NCI-H526 (cell line): ENCODE measurements at regions not wholly inside any gene's neighbourhood (a gene's known extent, or its start where the extent isn't known, plus 50 kb on each side); places are given as distances from the start of the nearest gene placed in this dataset.
A peak's percentile ranks its signal among the peaks of the same experiment; 100 is the strongest.

Experiments used
- DNase-seq, 2 experiments: peaks; one replicate each; lab custom pipeline; 2025; lab: John Stamatoyannopoulos, UW

DNA sequence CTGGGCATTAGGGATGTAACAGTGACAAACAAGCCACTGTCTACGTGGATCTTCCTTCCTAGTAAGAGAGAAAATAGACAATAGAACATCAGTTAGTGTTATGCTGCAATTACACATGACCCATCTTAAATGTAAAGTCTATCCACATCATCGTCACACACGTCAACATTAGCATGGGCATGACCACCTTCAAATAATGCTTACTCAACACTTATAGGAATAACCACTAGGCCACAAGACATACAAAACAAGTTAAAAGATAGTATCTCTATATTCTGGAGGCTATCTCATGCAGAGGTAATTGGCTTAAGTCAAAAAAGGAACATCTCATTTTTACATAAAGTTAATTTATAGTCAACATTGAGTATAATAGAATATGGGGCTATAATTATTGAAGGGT is 156.5 kb downstream of the MOXD1 start:
- DNase-seq = no peak

DNA sequence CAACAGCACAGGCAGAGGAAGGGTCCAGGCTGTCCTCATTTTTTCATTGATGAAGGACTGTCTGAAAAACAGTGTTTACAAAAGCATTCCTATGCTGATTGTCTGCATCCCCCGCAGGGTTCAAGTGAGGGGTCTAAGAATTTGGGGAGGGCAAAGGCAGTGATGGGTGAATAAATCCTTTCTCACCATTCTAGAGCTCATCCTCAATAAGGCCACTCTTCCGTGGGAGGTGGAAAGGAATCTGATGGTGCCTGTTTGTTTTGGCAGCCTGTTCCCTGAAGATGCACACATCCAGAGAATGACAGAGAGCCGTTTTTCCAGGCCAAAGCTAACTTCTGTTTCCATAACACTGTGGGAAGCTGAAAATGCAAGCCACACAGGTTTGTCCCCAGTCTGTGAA is 164.5 kb downstream of the MOXD1 start:
- DNase-seq = no peak

DNA sequence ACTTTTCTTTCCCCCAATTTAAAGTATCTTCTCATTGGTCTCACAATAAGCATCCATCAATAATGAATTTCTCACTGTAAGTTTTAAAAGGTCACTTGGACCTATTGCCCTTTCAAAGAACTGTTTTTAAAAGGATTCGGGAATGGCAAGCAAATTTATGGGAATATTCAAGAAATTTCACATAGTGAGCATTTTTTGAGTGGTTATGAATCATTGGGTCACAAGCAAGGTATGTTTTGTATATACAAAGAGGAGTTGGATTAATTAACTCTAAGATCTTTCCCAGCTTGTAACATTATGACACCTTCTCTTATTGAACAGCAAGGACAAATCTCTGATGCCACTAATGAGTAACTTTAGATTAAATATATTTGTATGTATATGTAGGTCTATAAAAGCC is 165.0 kb downstream of the MOXD1 start:
- DNase-seq = no peak

DNA sequence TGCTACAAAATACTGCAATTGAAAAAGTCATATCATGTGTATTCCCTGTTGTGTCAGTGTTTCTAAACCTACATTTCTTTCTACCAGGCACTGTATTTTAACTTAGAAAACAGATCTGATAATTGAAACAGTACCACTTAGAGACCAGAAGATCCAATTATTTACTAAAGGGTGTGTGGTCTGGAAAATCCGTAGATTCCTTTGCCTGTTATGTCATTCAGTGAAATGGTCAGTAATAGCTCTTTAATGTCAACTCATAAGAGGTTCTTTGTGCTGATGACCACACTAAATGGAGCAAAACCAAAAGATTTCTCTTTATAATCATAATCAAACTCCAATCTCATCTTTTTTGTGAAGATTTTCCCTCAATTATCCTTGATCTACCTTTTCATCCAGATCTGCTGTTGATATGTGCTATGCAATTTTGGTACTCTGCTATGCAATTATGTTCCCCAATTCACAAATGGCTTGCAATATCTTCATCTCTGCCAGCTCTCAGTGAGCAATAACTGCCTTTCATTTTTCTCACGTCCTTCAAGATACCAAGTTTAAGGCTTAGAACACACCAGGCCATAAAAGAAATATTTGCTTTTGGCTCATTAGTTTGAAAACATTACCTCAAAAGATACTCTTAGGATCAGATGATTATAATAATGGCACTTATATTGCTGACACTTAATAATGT is 165.5 kb downstream of the MOXD1 start:
- no peak for DNase-seq

DNA sequence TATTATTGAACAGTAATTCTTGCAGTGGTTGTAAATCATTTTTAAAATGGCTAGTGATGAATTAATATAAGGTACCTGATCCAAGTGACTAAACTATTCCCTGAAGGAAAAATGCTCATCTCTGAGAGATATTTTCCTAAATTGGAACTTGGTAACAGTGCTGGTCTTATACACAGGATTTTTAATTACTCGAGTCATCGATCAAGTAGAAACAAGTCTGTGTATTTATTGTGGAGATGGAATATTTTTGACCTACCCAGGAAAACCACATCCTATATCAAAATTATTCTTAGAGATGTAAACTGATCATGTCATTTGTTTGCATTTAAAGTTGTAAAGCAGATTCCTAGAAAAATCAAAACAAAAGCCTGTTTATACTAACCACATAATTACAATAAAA is 166.9 kb downstream of the MOXD1 start:
- DNase-seq = no peak

DNA sequence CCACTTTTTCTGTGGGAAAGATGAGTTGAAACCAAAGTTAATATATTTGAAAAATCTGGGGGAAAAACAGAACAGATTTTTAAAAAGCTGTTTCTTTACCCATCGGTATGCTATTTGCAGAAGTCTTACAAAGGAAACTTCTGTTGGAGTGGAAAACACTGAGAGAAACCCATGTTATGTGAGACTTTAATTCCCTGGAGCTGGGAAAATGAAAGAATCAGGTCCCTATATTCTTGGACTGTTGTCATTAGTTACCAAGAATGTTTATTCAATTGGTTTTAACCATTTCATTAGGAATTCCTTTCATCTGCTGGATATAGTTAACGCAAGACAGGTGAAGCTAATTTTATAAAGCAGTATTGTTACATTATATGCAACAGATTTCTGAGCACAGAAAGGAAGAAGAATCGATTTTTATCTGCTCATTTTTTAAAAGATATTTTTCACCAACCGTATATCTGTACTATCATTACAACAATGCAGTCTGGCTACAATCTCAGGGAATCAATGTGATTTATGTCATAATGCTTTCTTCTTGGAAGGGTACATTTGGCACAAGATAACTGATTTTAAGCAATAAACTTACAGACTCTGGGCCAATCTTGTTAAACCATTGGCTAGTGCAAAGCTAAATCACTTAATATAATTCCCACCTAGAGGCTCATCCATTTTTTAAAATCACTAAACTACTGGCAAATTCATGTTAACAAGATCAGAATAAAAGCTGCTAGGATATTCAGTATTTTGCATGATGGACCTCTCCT is 170.0 kb downstream of the MOXD1 start:
- no peak for DNase-seq

DNA sequence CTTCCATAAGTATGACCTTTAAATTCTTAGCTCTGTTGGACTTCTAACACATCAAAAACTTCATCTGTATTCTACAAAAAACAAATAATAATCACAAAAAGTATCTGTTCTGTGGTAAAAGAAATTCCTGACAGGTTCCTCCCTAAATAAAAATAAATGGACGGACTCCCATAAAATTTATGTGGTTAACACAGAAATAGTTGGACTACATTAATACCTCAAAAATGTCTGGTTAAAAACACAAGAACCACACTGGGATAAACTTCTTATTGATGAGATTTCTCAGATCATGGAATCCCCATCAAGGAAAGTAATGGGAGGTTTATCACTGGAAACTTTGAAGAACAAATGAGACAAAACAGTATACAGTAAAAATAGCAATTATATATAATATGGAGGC is 172.4 kb downstream of the MOXD1 start:
- no peak for DNase-seq

DNA sequence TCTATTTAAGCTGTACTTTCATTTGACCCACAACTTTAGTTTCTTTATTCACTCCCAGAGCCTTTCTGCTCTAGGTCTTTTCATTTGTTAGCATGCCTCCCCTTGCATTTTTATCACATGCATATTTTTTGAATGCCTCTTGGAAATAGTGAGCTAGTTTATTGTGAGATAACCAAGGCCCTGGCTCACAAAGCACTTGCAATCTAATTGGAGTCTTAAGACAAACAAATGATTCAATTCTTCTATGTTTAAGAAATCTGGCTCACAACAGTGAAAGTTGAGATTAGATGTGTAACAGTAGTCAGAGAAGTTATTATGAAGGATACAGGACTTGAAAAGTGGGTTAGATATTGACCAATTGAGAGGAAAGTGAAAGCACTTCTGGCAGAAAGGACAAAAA is 173.4 kb downstream of the MOXD1 start:
- no peak for DNase-seq

DNA sequence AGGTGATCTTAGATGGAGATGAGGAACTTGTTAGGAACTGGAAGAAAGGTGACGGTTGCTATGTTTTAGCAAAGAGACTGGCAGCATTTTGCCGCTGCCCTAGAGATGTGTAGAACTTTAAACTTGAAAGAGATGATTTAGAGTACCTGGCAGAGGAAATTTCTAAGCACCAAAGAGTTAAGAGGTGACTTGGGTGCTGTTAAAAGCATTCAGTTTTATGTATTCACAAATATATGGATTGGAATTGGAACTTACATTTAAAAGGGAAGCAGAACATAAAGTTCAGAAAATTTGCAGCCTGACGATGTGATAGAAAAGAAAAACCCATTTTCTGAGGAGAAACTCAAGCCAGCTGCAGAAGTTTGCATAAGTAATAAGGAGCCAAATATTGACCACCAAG is 176.3 kb downstream of the MOXD1 start:
- no peak for DNase-seq

DNA sequence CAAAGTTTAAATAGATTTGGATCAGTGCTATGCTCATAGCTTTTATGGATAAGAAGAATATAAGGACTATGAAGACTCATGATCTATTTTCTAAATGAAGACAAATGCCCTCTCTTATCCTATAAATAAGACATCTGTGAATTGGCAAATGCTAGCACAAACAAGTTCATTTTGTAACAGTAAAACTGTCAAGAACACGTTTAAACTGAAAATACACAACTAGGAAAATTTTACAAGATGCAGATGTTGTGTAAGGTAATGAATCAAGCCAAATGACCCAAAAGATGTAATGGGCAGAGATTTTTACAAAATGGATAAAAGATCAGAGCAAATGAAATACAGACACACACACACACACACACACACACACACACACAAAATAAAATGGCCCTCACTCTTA is 180.5 kb downstream of the MOXD1 start:
- DNase-seq = no peak

DNA sequence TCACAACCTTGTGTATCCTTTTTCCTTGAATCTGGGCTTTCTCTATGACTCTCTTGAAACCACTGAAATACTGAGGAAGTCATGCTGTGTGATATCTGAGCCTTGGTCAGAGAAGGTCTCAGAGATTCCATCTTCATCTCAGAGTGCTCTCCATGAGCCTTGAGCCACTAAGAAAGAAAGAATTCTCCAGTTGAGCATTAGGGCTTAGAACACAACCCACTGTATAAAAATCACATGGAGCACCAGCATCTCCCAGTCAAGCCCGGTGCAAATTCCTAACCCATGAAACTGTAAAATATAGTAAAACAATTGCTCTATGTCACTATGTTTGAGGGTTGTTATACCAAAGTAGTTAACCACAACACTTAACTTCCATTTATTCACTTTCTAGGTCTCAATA is 181.4 kb downstream of the MOXD1 start:
- no peak for DNase-seq

DNA sequence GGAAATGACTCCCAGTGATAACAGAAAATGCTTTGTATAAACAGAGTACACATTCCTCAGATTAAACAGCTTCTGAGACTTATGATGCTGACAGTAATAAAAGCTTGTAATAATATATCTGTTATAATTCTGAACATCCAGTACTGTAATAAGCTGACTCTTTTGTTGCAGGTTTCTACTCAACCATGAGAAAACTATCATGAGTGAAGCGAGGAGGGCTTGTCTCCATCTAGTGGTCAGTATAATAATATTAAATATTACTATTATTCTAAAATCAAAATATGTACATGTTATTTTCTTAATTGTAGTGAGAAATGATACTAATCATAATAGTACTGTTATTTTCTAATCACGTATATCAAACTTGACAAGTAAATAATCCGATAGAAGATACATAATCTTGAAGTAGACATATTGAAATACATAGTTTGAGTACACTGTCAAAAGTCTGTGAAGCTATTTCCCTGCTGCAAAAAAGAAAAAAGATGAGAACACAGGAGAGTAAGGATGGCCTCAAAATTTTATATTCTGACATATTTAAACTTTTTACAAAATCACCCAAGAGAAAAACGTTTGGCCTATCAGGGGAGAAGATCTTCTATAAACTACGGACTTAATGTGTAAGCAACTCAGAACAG is 183.1 kb downstream of the MOXD1 start:
- peak in 1 of 2 experiments; percentile 10 for DNase-seq

DNA sequence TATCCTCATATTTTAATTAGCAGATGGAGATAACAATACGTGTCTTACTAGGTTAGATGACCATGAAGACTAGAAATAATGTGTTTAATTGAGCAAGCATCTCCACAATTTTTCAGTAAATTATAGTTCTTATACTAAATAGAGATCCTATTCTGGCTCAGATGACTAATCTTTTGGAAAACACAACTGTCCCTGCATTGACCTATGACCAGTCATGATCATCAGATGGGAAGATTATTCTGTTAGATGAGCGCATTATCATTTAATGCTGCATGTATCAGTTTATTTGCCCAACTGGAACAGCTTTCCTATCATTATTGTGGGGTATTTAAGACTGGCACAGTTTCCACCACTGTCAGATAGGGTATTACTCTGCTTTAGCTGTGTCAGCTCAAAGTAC is 185.5 kb downstream of the MOXD1 start:
- DNase-seq = no peak

DNA sequence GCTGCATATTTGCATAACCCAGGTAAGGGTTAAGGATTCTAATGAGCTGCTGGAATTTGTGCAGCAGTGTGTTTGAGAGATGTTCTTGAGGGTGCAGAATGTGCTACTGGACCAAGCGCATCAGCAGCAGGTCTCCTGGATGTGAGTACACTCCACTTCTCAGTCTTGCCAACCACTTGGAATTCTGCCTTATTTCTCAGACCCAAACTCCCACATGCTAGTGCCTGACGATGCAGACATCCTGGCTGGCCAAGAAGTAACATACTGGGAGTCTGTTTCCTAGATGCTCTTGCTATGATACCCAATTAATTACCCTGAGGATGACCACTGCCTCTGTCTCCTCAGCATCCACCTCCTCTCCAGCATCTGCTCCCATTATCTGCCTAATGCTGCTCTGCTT is 186.6 kb downstream of the MOXD1 start:
- peak in 1 of 2 experiments; percentile 2 for DNase-seq

DNA sequence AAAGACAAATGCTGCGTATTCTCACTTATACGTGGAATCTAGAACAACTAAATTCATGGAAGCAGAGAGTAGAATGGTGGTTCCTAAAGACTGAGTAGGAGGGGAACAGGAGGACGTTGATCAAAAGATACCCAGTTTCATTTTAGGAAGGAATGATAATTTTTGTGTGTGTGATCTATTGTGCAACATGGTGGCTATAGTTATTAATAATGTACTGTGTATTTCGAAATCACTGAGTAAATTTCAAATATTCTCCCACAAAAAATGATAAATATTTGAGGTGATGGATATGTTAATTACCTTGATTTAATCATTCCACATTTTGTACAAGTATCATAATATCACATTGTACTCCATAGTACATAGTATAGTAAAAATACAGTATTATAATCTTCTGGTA is 187.5 kb downstream of the MOXD1 start:
- no peak for DNase-seq

DNA sequence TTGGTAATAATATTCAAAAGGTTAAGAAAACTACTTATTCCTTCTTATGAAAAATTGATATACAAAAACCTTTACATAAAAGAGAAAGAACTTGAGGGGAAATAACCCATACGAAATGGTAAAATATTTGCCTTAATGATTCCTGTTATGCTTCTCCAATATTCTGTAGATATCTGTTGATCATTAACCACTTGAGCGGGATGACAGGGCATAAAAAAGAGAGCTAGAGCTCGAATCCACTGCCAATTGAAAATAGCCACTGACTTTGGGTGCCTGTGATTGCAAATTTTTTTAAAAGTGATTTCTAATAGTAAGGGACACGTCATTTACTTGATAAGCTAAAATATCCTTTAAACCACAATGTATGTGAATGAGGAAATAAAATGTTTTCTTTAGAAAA is 188.1 kb downstream of the MOXD1 start:
- no peak for DNase-seq

DNA sequence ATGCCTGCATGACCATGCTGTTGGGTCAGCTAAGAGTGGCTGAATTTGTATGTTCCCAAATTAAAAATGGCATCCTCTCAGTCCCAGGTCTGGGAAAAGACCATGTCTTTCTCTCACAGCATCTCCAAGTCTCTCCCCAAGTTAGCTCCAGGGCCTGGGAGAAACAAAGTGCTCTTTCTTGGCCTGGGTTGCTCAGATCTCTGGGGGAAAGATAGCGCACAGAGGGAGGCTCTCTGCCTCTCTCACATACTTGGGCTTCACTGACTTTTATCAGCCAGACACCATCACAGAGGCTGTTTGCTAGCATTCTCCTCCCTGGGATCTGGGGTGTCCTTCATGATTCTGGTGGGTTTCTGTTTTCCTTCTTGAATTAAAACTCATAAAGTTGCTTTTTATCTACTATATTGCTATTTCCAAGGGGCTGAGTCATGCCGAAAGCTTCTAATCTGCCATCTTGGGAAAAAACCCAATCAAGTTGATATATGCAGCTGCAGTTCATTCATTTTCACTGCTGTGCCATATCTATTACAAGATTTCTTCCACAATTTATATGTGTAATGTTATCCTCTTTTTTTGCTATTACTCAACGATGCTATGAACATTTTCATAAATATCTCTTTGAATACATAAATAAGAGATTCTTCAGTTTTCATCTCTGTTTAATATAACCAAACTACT is 190.2 kb downstream of the MOXD1 start:
- DNase-seq = no peak

DNA sequence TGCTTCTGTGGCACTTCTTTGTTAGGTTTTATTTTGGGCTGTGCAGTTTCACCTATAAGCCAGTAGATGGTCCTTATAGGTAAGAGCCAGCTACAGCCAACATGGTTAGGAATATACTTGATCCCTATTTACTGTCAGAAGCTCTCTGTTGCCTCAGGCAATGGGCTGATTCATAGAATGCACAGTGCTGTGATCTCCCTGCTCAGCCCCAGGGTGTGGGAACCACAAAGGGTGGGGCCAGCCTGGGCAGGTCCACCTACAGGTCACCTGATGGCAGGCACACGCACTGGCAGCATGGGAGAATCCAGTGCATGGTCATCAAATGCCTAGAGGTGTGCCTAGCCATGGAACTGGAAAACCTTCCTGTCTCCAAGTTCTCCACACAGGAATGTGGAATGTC is 191.9 kb downstream of the MOXD1 start:
- no peak for DNase-seq

DNA sequence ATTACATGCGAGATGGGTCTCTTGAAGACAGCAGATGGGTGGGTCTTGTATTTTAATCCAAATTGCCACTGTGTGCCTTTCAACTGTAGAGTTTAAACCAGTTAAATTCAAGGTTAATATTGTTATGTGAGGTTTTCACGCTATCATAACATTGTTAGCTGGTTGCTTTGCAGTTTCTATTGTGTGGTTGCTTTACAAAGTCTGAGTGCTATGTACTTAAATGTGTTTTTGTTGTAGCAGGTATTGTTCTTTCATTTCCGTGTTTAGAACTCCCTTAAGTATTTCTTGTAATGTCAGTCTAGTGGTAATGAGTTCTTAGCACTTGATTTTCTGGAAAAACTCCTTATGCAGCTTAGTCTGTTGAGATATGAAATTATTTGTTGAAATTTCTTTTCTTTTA is 193.3 kb downstream of the MOXD1 start:
- no peak for DNase-seq

DNA sequence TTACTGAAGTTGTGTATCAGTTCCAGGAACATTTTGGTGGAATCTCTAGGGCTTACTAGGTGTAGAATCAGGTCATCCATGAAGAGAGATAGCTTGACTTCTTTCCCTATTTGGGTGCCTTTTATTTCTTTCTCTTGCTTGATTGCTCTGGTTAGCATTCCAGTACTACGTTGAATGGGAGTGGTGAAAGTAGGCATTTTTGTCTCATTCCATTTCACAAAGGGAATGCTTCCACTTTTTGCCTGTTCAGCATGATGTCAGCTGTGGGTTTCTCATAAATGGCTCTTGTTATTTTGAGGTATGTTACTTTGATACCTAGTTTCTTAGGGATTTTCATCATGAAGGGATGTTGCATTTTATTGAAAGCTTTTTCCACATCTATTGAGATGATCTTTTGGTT is 195.3 kb downstream of the MOXD1 start:
- no peak for DNase-seq

DNA sequence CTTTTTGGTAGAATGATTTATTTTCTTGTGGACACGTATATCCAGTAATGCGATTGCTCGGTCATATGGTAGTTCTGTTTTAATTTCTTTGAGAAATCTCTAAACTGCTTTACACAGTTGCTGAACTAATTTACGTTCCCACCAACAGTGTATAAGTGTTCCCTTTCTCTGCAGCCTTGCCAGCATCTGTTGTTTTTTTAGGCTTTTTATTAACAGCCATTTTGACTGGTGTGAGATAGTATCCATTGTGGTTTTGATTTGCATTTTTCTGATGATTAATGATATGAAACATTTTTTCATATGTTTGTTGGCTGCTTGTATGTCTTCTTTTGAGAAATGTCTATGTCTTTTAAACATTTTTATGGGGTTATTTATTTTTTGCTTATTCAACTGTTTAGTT is 196.7 kb downstream of the MOXD1 start:
- DNase-seq = no peak

DNA sequence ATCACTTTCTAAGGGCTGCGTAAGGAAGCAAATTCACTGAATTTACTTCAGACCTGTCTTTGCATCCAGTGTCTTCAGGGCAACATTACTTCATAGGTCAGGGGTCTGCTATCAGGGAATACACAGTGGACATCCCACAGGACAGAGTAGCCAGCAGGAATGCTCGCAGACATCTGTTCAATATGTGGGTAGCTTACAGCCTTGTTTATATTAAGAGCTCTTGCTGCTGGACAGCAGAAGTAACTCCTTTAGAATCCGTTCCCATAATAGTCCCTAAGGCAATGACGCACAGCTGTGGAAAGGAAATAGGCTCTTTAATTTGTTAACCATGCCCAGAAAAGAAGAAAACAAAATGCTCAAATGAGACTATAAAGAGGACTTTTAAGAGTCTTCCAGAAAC is 198.7 kb downstream of the MOXD1 start:
- DNase-seq = no peak

DNA sequence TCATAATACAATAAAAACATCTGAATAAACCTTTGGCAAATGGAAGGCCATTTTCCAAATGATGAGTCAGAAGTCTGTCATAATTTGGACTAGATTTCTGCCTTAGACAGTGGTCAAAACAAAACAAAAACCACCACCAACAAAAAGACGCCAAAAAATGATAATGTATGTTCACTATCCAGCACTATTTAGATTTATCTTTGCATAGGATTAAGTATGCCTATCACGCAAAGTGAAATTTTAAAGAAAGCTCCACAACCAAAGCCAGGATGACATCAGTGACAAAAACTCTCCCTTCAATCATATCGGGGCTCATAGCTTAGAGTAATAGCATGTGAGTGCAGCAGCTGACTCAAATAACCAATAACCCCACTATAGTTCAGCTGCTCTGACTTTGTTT is 201.9 kb downstream of the MOXD1 start:
- DNase-seq = no peak
